A673 (cell line): ENCODE measurements at regions not wholly inside any gene's neighbourhood (a gene's known extent, or its start where the extent isn't known, plus 50 kb on each side); places are given as distances from the start of the nearest gene placed in this dataset.

ENCODE experiments used
- BruUV-seq: library from RNA; stranded (reverse); fragments of 400-500 nt; replicated peaks from 2 replicates; lab custom pipeline; 2021; lab: Mats Ljungman, UMichigan
- CTCF ChIA-PET: fragments of 300-600 bp; sonication (Branson Sonifier 250); formaldehyde crosslinking; loops from one replicate; lab custom pipeline; 2022; ENCODE audit warnings: antibody characterized with exemption; lab: Charles Lee
- POLR2A ChIA-PET: fragments of 300-600 bp; sonication (Branson Sonifier 250); formaldehyde crosslinking; loops from one replicate; lab custom pipeline; 2022; ENCODE audit warnings: antibody characterized with exemption; ENCODE audit not compliant: low non-redundant PET; lab: Charles Lee
- DNase-seq: peaks from one replicate; pipeline ENCODE4 v3.0.0-alpha.2; 2015; ENCODE audit warnings: low spot score
- H3K27ac ChIP-seq: fragments of 200-600 bp; sonication (generic); 2 replicates; pipeline ENCODE4 v1.5.1; 2016; ENCODE audit warnings: mixed run types, low read depth, mild to moderate bottlenecking, mixed read lengths, antibody characterized with exemption, low read length; ENCODE audit not compliant: poor library complexity, severe bottlenecking
- H3K27me3 ChIP-seq: fragments of 200-600 bp; sonication (generic); replicated peaks from 2 replicates; pipeline ENCODE4 v1.6.1; 2017; ENCODE audit warnings: mixed run types, low read depth, mild to moderate bottlenecking, mixed read lengths, antibody characterized with exemption, low read length; ENCODE audit not compliant: insufficient read depth, poor library complexity
- H3K36me3 ChIP-seq: fragments of 200-600 bp; sonication (generic); 2 replicates; pipeline ENCODE4 v1.6.1; 2016; ENCODE audit warnings: mixed run types, mild to moderate bottlenecking, mixed read lengths, antibody characterized with exemption, low read length; ENCODE audit not compliant: insufficient read depth, poor library complexity, severe bottlenecking
- H3K4me1 ChIP-seq: fragments of 200-600 bp; sonication (generic); 2 replicates; pipeline ENCODE4 v1.6.1; 2017; ENCODE audit warnings: mixed run types, mild to moderate bottlenecking, mixed read lengths, antibody characterized with exemption, low read length; ENCODE audit not compliant: insufficient read depth, poor library complexity, severe bottlenecking
- H3K4me3 ChIP-seq: fragments of 200-600 bp; sonication (generic); 2 replicates; pipeline ENCODE4 v1.5.1; 2016; ENCODE audit warnings: low read depth, mixed run types, mild to moderate bottlenecking, mixed read lengths, low read length; ENCODE audit not compliant: poor library complexity, severe bottlenecking
- H3K9me3 ChIP-seq: fragments of 200-600 bp; sonication (generic); 2 replicates; pipeline ENCODE4 v1.6.1; 2016; ENCODE audit warnings: mixed run types, low read depth, mild to moderate bottlenecking, mixed read lengths, antibody characterized with exemption, low read length; ENCODE audit not compliant: poor library complexity, severe bottlenecking
- EZH2 ChIP-seq: fragments of 200-600 bp; sonication (generic); IDR thresholded peaks from 2 replicates; pipeline ENCODE4 v1.6.1; 2017; ENCODE audit warnings: borderline replicate concordance, low read depth, mild to moderate bottlenecking, mixed read lengths, antibody characterized with exemption, low read length; ENCODE audit not compliant: poor library complexity, severe bottlenecking
- intact Hi-C: fragments of 100-400 bp; cut with micrococcal nuclease; formaldehyde crosslinking; loops from one replicate; pipeline ENCODE4 v1.10.0; 2022; ENCODE audit not compliant: unreplicated experiment
- TF ChIP-seq, protein P1 (sequence below): fragments of 300-800, 200-600 bp; sonication (generic); conservative IDR thresholded peaks from 2 replicates; pipeline ENCODE4 v1.5.1; 2017; ENCODE audit warnings: low read depth, mild to moderate bottlenecking, antibody characterized with exemption, low read length, moderate library complexity, mixed read lengths

DNA sequence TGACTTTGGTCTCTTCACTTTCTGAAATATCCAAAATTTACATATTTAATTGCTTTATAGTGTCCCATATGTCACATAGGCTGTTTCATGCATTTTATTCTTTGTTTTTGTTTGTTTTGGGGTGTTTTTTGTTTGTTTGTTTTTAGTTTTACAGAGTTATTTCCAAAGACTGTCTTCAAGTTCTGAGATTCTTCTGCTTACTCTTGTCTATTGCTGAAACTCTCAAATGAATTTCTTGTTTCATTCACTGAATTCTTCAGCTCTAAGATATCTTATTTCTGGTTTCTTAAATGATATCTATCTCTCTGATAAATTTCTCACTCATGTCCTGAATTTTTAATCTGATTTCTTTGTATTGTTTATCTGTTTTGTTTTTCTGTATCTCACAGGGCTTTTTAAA lies 412.0 kb upstream of the ATP2B1 start:
- TF ChIP-seq EZH2: no peak
- TF ChIP-seq, protein P1, sequence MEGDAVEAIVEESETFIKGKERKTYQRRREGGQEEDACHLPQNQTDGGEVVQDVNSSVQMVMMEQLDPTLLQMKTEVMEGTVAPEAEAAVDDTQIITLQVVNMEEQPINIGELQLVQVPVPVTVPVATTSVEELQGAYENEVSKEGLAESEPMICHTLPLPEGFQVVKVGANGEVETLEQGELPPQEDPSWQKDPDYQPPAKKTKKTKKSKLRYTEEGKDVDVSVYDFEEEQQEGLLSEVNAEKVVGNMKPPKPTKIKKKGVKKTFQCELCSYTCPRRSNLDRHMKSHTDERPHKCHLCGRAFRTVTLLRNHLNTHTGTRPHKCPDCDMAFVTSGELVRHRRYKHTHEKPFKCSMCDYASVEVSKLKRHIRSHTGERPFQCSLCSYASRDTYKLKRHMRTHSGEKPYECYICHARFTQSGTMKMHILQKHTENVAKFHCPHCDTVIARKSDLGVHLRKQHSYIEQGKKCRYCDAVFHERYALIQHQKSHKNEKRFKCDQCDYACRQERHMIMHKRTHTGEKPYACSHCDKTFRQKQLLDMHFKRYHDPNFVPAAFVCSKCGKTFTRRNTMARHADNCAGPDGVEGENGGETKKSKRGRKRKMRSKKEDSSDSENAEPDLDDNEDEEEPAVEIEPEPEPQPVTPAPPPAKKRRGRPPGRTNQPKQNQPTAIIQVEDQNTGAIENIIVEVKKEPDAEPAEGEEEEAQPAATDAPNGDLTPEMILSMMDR: no peak
- no peak overlapping the region for H3K4me3 ChIP-seq
- intact Hi-C loops: no loop called here
- no TSS peak for BruUV-seq
- POLR2A ChIA-PET: no interaction called here
- H3K4me1 ChIP-seq: no peaks in the 10 kb centered on the region
- peaks cover 13% of the 10 kb centered on the region for H3K9me3 ChIP-seq
- H3K36me3 ChIP-seq: no peaks in the 10 kb centered on the region
- DNase-seq: no peak
- CTCF ChIA-PET: no interaction called here
- no peaks in the 10 kb centered on the region for H3K27me3 ChIP-seq
- no peak overlapping the region for H3K27ac ChIP-seq

DNA sequence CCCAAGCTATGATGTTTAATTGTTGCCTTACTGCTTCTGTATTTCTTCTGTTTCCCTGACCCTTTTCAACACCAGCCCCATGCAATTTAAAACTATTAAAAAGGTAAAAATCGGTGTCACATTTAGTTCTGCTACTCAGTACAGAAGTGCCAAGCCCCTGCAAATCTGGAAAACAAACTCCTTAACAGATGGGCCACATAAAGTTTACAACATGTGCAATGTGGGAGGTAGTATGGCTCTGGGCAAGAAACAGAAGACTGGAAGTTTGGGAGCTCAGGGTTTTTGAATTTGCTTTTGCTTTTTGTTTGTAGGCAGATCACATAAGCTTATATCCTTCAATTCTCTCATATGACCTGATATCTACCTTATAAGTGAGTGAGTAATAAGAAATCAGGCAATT lies 404.0 kb upstream of the ATP2B1 start:
- TF ChIP-seq, protein P1: no peak
- no peak for TF ChIP-seq EZH2
- Histone ChIP-seq H3K4me1 (no peaks in the 10 kb centered on the region), H3K4me3 (no peak overlapping the region), H3K9me3 (no peaks in the 10 kb centered on the region), H3K36me3 (no peaks in the 10 kb centered on the region), H3K27ac (no peak overlapping the region), H3K27me3 (no peaks in the 10 kb centered on the region)
- POLR2A ChIA-PET: no interaction called here
- no TSS peak for BruUV-seq
- intact Hi-C loops: no loop called here
- CTCF ChIA-PET: no interaction called here
- DNase-seq: no peak

DNA sequence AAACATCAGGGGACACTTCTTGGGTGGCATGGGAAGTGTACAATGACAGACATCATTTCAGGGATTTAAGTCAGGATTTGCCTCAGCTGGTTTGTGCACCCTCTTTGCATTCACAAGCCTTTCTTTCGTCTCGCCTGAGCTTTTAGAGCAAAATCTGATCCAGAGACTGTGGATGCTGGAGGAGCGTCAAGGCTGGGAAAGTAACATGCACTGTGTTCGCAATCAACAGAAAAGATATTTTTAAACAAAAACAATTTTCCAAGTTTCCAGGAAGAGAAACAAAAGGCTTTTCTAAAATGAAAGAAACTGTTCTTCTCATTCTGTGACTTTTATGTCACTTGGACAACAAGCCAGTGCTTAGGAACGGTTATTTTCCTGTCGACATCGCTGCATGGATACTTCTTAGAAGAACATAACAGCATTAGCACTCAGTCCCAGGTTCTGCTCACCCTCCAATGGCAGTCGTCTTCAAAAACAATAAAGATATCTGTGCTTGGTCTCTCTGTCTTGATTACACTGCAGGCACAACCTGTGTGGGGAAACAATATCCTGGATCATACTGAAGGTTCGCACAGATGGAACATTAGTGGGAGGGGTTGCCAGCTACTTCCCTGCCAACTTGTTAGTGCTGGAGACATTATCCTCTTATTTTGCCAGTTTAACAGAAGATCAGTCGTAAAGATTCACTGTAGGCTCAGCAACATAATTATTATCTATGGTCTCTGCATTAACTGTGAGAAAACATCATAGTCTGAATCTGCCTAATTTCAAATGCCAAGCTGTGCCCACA lies 403.3 kb upstream of the ATP2B1 start:
- intact Hi-C loops: no loop called here
- no peak for DNase-seq
- ChIA-PET POLR2A (no interaction called here), CTCF (no interaction called here)
- H3K27me3 ChIP-seq: no peaks in the 10 kb centered on the region
- no peaks in the 10 kb centered on the region for H3K36me3 ChIP-seq
- no peak overlapping the region for H3K4me3 ChIP-seq
- no peak overlapping the region for H3K27ac ChIP-seq
- TF ChIP-seq EZH2: no peak
- TF ChIP-seq, protein P1: no peak
- H3K4me1 ChIP-seq: no peaks in the 10 kb centered on the region
- no peaks in the 10 kb centered on the region for H3K9me3 ChIP-seq
- BruUV-seq: no TSS peak
